ENCODE measurements at regions not wholly inside any gene's neighbourhood (a gene's known extent, or its start where the extent isn't known, plus 50 kb on each side); places are given as distances from the start of the nearest gene placed in this dataset.

DNA sequence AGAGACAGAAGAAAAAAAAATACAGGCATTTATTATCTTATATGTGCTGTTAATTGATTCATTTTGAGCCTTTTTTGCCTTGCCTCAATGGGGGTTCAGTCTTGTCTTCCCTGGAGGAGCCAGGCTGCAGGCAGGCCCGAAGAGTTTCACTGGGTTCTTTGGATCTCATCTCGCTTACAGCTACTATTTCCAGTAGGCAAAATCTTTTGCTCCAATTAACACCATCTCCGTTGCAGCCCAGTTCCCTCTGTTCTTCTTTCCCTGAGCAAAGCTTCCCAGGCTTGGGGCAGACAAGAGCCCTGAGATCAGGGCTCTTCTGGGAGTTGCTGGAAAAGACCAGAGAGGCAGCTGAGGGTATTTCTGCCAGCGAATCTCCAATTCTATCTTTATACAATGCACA lies 168.8 kb upstream of the CELF4 start:
- DNase-seq (ENCODE audit: low spot score) = no peak
- no peak for ATAC-seq

DNA sequence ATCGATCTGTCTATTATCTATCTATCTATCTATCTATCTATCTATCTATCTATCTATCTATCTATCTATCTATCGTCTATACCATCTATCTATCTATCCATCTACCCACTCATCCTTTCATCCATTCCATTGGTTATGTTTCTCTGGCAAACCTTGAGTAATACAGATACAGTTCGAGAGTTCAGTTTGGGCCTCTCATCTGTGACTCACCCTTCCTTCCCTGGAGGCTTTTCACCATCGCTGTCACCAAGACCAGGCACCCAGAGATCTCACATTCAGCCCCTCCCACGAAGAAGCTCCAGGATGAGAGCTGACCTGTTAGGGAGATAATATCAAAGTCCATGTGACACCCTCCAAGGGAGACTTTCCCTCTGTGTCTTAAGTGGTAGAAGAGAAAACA lies 164.1 kb upstream of the CELF4 start:
- ATAC-seq (no peak), DNase-seq (ENCODE audit: low spot score) (no peak)

DNA sequence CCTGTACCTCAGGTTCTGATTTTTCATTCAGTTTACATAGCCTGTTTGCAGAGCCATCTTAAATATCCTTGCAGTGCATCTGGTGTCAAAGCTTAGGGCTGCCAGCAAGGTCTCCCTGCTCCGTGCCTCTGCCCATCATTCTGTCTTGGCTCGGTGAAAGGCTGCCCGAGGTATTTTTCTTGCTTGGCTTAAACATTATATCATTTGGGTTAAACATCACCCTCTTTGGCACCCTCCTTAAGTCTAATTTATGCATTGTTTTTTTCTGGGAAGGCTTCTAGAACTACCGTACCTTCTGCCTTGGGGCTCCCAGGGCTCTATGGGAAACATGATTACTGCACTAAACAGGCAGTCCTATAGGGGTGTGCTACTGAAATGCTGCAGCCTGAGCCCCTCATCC lies 158.6 kb upstream of the CELF4 start:
- DNase-seq (ENCODE audit: low spot score) = no peak
- no peak for ATAC-seq

DNA sequence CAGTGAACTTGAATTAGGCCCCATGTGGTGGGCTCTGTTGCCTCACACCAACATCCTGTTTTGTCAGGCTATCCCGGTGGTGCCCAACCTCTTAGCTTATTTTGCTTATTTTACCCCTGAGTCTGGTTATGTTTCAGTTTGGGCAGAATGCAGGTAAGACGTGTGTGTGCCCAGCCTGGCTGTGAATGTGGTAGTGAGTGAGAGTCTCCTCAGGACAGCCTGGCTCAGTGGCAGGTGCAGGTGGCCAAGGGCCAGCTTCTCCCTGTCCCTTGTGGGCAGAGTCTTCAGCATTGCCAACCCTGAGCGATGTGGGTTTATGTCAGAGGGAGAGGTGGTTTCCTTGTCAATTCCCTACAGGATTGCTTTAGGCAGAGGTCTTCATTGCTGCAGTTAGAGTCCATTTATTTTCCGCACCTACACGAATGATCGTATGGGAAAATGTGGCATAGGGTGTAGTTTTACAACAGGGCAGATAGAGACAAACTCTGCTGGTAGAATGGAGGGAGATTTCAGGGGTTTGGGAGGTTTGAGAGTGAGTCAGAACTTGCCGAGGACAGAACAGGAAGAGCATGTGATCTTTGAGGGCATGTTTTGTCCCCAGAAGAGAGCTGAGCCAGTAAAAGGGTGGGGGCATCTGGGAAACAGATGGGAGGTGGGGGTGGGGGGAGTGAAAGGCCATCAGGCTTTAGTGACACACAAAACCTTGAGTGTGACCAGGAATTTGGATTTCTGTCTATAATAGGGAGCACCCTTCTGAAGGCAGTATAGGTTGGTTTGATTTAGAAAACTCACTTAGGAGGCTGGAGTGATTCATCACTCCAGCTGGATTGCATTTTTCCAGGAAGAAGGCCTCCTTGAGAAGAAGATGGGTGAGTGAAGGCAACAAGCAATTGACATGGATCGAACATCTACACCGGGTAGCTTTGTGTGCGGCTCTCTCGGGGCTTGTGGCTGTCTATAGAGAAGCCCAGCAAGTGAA lies 156.2 kb upstream of the CELF4 start:
- no peak for DNase-seq (ENCODE audit: low spot score)
- ATAC-seq = no peak

DNA sequence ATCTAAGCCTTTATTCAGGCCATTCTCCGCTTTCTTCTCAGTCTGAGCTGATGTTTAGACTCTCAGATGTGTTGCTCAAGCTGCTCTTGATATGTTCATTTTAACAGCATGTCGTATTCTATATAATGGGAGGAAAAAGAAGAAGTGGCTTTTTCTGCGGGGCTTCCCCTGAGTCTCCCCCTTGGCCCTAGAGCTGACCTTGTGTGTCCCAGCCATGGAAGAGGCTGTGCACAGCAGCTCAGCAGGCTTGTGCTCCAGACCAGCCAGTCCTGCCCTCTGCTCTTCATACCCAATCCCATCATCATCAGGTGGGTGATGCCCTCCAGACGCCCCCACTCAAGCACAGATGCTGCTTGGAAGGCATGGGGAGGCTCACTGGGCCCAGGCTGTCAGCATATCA lies 155.1 kb upstream of the CELF4 start:
- DNase-seq (ENCODE audit: low spot score) (no peak), ATAC-seq (no peak)

DNA sequence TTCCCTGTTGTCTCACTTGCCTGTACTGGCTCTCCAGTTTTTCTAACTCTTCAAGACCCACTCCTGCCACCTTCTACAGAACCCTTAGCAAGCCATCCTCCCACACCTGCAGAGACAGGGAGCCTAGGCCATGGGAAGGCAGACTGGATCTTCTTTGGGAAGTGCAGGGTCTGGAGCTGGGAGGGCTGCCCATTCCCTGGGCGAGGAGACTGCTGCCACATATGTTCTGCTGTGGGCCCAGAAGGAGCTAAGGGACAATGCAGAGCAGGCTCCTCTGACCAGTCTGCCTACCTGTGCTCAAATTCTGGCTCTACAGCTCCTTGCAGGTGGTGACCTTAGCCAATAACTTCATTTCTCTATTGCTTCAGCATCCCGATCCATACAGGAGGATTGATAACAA lies 152.1 kb upstream of the CELF4 start:
- DNase-seq (ENCODE audit: low spot score) (no peak), ATAC-seq (no peak)

DNA sequence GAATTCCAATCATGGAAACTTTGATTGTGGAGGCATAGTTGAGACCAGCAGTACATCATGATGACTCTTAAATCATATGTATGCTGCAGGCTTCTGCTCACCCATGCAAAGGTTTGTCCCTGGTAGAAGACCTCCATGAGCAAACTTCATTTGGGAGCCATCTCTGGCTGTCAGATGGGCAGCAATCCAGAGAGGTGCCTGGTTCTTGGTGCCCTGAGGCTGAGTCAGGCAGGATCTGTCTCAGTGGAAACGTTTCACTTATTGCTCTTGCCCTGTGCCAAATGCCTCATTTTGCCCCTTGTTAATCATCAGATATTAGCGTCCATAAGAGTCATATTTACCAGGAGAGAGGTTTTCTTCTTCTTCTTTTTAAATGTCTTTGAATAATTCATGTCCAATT lies 151.5 kb upstream of the CELF4 start:
- DNase-seq (ENCODE audit: low spot score) (no peak), ATAC-seq (no peak)

DNA sequence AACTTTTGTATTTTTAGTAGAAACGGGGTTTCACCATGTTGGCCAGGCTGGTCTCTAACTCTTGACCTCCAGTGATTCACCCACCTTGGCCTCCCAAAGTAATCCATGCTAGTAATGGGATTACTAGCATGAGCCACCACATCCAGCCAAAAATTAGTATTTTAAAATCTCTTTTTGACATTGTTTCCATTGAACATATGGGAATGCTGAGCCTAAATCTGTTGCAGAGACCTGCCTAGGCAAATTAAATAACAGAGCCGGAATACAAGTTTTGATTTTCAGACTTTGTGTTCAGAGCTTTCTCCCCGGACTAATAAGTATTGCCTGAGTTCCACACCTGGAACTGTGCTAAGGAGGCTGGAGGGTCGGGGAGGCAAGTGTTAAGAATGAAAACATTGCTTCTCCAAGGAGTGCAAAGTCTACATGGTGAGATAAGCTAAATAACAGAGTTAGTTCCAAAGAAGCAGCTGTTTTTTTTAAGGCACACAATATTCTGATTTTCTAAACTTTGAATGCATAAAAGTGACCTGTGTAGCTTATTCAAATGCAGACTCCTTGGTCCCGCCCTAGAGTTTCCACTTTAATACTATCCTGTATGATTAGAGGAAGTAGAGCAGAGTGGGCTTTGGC lies 150.6 kb upstream of the CELF4 start:
- DNase-seq (ENCODE audit: low spot score) = no peak
- ATAC-seq = no peak

DNA sequence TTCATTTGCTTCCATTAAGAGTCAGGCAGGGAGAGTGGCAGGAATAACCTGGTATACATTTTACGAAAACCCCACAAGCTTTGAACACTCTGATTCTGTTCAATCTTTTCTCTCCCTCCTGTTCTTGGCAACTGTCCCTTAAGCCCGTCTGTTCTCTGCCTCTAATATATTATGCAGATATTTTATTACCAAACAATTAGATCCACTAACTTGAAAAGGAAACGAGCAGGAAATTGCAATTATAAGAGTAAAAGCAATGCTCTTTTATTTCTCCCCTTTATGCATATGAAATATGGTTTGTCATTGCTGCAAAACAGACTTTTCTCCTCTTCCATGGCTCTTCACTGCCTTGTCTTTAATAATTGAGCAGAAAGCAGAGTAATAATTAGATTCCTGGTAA lies 149.1 kb upstream of the CELF4 start:
- DNase-seq (ENCODE audit: low spot score) (no peak), ATAC-seq (no peak)

DNA sequence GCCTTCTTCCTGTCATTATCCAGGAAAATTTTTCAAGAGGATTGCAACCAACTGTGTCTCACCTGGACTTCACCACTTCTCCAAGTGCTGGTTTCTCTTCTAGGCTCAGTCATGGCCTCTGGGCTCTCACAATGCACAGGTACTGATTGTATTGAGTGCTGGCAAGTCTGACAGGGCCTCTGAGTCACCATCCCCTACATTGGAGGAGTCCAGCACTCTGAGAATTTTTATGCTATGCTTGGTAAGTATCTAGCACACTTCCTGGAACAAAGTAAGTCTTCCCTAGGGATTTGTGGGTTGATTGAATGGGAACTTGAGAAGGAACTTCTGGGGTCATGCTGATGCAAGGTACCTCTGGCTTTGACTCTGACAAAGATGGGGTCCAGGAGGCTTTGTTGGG lies 147.2 kb upstream of the CELF4 start:
- DNase-seq (ENCODE audit: low spot score) = no peak
- no peak for ATAC-seq

DNA sequence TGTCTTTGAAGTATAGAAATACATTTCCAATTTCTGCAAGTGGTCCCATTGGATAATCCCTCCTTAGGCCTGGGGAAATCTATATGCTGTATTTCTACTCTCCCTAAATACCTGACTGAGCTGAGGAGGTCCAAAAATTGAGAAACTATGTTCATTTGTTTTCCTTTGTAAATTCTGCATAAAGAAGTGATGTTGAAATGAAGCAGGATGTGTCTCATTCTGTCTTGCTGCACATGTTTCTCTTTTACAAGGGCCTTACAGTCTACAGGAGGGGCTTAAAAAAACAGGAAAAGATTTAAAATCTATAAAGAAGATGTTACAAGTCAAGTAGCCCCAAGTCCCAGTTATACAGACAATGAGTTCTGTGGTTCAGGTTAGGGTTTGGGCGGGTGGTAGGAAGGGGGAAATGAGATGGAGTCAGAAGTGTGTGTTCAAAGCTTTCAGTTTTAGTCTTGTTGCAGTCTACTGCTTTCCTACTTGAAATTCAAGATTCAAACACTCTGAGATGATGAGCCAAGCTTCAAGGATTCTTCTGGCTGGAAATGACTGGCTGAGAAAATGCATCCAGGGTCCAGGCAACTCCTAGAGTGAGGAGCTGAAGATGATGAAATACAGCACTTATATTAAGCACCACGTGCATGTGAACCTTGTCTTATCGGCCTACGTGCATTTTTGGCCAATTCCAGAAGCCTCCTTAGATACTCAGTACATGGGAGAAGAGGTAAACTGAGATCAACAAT lies 146.3 kb upstream of the CELF4 start:
- ATAC-seq = no peak
- no peak for DNase-seq (ENCODE audit: low spot score)

DNA sequence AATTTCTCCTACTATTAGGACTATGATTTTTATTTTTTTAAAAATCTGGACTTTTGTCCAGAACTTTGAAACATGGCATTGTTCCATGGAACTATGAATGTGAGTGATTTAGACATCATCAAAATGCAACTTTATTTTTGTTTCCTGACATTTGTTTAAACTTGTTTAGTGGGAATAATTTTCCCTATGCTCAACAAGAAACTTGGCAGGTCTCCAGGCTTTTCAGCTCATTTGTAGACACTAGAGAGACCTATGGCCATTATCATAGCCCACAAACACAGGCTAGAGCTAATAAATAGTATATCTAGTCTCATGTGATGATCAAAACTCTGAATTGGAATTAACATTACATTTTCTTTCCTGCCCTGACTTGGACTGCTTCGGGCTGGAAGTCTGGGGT lies 145.1 kb upstream of the CELF4 start:
- DNase-seq (ENCODE audit: low spot score) = no peak
- no peak for ATAC-seq

DNA sequence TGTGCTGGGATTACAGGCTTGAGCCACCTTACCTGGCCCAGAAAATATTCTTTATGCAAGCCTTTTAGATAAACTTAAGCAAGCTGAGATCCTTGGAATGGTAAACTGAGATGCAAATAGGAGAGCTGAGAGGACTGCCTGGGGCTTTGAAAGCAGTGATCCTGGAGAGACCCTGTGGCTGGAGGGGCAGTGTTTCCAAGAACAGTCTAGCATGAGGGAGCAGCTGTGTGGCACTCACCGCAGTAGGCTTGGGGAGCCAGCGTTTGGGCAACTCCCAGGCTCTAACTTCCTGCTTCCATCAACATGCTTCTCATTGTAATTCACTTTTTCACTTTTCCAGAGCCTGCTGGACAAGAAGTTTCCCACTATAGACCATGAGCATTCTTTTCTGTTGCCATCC lies 144.1 kb upstream of the CELF4 start:
- ATAC-seq (no peak), DNase-seq (ENCODE audit: low spot score) (no peak)

DNA sequence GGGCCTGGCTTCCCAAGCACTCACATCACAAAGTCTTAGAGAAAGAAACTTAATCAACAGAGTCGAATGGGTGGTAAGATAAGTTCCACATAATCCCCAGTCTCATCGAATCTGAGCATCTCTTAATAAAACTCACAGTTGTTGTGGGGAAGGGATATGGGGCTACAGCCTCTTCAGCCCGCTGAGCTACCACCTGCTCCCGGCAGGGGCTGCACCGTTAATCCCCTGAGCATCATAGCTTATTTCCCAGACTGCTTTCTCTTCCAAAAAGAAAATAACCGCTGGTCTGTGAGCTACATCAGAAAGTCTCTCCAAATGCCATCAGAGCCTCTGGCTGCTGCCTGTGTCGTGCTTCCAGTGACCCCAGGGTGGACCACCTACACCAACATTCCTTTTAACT lies 139.4 kb upstream of the CELF4 start:
- DNase-seq (ENCODE audit: low spot score) (no peak), ATAC-seq (no peak)

DNA sequence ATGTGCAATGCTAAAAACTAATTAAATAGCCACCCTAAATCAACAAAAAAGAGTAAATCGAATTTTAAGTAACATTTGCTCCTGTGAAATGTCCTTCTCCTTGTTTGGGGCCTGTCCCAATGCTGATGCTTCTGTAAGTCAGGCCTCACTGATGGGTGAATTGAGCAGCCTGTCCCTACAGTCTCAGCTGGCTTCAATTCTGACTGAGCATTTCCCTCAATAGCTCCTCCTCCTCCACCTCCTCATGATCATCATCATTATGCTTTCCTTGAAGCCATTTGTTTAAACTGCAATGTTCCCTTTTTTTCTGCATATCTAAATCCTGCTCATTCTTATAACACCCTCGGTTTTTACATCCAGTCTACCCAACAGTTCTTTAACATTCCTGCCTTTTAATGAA lies 137.2 kb upstream of the CELF4 start:
- ATAC-seq (no peak), DNase-seq (ENCODE audit: low spot score) (no peak)

DNA sequence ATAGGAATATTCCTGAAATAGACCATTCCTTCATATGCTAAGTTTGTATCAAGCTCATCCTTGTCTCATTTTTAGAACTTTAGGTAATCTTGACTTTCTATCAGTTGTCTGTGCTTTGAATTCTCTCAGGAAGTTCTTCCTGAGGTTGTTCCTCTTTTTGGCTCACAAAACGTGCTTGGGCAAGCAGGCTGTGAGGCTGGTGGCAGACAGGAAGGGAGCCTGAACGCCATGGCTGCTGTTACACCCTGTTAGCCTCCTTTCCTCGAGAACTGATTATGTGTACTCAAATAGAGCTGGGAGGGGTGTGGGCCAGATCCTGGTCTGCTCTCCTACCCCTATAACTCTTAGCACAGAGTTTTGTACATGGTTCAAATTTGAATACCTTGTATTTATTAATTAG lies 136.4 kb upstream of the CELF4 start:
- DNase-seq (ENCODE audit: low spot score) = no peak
- peak; percentile 31 for ATAC-seq

DNA sequence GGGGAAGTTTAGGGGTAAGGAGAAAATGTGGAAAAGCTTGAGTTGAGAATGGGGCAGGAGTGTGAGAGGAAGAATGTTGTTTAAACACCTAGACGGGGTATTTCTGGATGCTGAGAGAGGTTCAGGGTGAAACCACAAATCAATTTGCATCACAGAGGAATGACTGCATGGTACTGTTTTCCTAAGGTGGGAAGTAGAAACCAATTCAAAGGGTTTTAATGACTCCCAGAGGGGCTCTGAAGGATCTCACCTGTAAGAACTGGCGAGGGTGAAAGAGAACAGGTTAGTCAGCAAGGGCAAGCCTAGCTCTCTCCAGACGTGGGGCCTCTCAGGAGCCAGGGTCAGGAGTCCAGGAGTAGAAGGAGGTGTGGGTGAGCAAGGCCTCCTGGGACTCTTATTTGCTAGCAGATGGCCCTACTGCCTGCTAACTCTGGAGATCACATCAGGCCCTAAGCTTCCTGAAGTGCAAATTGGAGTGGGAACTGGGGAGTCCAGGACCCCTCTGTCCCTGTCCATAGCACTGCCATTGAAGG lies 133.0 kb upstream of the CELF4 start:
- ATAC-seq (no peak), DNase-seq (ENCODE audit: low spot score) (no peak)

DNA sequence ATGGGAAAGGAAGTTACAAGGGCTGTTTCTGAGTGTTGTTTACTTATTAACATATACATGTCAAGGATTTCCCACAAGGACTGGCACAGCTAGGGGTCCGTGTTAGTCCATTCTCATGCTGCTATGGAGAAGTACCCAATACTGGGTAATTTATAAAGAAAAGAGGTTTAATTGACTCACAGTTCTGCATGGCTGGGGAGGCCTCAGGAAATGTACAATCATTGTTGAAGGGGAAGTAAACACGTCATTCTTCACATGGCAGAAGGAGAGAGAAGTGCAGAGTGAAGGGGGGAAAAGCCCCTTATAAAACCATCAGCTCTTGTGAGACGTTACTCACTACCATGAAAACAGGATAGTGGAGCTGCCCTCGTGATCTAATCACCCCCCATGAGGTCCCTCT lies 128.9 kb upstream of the CELF4 start:
- ATAC-seq (no peak), DNase-seq (ENCODE audit: low spot score) (no peak)

DNA sequence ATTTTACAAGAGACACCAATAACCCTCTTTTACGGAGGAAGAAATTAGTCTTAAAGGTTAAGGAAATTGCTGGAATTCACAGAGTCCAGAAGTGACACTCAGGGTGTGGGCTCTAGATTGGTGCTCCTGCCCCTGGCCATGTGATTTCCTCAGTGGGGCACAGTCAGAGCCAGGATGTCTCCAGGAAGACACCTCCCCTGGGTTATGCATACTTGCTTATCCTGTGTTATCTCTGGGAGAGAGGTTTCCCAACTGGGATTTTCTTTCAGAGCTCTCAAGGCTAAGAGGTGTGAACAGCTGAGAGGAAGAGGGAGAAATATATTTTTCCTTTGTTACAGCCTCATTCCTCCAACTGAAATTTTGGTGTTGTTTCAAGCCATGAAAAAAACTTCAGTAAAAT lies 125.6 kb upstream of the CELF4 start:
- ATAC-seq = no peak
- DNase-seq (ENCODE audit: low spot score) = no peak

DNA sequence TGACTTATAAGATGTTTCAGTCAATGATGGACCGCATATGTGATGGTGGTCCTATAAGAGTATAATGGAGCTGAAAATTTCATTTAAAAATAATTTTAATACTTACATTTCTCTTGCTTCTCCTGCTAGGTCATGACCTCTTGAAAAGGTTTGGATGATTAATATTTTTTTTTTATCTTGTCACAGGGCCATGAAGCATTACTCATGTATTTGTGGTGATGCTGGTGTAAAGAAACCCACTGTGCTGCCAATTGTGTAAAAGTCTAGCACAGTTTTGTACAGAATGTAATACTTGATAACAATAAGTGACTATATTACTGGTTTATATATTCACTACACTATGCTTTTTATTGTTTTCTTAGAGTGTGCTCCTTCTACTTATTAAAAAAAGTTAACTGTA lies 124.2 kb upstream of the CELF4 start:
- ATAC-seq = no peak
- no peak for DNase-seq (ENCODE audit: low spot score)

DNA sequence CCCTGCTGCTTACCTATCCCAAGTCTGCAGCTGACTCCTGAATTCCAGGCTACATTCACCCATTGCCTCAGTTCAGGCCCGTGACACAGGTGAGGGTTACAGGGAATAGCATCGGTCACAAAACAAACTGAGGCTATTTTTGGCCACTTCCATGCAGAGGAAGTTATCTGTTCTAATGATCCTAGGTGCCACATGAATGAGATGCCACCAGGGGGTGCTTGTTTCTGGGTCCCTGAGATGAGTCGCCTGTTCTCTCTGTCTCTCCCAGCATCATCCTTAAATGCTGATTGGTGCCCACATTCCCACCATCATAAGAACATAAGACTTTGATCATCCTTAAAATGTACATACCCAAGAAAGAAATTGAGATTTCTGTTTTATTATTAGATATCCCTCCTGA lies 119.0 kb upstream of the CELF4 start:
- DNase-seq (ENCODE audit: low spot score) (no peak), ATAC-seq (no peak)

DNA sequence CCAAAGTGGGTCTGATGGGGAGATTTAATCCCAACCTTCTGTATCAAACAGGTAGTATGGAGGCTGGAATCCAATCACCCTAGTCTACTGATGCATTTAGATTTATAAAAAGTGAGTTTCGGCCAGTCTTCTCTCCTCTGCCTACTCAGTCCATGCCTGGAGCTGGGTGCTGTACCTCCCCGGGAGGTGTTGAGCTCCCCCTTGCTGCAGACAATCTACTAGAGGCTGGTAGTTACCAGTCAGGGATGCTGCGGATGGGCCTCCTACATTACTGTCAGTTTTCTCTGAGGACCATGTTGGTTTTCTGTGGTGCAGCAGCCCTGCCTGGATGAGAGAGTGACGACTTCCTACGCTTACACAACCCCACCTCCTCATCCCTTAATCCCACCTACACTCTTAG lies 118.6 kb upstream of the CELF4 start:
- no peak for ATAC-seq

More for the DNA sequence above, 118.6 kb upstream of the CELF4 start:
- DNase-seq (ENCODE audit: low spot score) = no peak
